ENCODE measurements at regions not wholly inside any gene's neighbourhood (a gene's known extent, or its start where the extent isn't known, plus 50 kb on each side); places are given as distances from the start of the nearest gene placed in this dataset.

- no peak for DNase-seq (ENCODE audit: low read depth)
Observed at GRCh38 chr2:41990245-41990644, 57.6 kb upstream of the PKDCC start.

- no peak for DNase-seq (ENCODE audit: low read depth)
Observed at GRCh38 chr2:41990688-41991087, 57.1 kb upstream of the PKDCC start.

GRCh38 chr2:41992056-41992642 is 55.7 kb upstream of the PKDCC start:
- no peak for DNase-seq (ENCODE audit: low read depth)

DNA sequence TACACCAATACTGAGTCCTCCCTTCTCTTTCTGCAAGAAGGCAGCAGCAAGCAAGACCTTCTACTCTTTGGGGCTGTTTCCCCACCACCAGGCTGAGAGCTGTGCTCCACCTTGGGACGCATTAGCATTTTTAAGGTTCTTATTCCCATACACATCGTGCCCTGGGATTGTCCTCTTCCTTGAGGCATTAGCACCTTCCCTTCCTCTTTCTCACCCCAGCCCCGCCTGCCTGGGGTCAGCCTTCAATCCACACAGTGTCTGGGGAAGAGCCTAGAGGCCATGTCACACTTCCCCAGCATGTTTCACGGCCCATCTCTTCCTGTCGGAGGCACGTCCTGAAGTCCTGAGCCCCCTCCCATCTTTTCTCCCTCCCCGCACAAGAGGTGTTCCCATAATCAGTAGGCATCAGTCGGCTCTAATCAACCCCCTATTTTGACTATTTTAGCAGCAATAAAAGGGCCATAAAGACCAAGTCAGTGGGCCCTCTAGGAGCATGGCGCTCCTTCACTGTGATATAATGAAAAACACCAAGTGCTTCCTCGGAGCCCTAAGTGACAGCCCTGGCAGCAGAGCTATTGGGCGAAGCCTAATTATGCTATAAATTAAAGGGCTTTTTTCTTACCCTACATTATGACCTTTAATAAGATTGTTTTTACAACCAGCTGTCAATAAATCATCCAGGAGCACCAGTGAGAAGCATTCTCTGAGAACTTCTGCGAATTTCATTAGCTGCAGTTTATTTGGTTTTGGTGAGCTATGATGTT is 55.0 kb upstream of the PKDCC start:
- DNase-seq (ENCODE audit: low read depth), result no peak

DNA sequence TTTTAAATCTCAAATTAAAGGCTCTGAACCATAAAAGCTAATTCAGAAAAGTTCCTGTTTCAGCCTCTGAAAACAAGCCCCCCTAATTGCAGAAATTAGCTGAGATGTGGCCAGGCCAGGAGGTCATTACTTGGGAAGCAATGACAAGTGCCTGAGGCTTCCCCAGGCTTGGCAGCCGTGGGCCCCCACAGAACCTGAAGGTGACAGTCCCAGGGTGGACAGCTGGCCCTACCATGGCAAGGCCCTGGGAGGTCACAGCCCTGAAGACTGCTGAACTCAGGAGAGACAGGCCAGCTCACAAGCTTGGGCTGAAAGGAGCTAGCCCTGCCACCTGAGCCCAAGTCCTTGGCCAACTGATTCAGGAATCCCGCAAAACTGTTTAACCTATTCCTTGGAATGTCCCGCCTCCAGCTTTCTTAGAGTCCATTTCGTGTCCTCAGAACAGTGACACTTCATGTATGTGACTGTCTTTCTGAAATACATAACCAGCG is 54.3 kb upstream of the PKDCC start:
- no peak for DNase-seq (ENCODE audit: low read depth)

GRCh38 chr2:41994233-41994637 is 53.6 kb upstream of the PKDCC start:
- peak; percentile 57 for DNase-seq (ENCODE audit: low read depth)

GRCh38 chr2:41994661-41995060 is 53.2 kb upstream of the PKDCC start:
- DNase-seq (ENCODE audit: low read depth), result no peak

GRCh38 chr2:41997561-41997960 is 50.3 kb upstream of the PKDCC start:
- no peak for DNase-seq (ENCODE audit: low read depth)

Data from EH (cell line).